CD14-positive monocyte (primary cell): ENCODE measurements at regions not wholly inside any gene's neighbourhood (a gene's known extent, or its start where the extent isn't known, plus 50 kb on each side); places are given as distances from the start of the nearest gene placed in this dataset.

Source experiments
- DNase-seq, 3 donors: peaks; one replicate each; pipeline ENCODE4 v3.0.0-alpha.2; 2011 to 2022
- H2AFZ ChIP-seq: 2 replicates; pipeline ENCODE4 v1.6.0; 2012; ENCODE audit warnings: mild to moderate bottlenecking, low read depth, low read length, inconsistent platforms; ENCODE audit not compliant: insufficient read depth, poor library complexity, severe bottlenecking
- H3K27ac ChIP-seq, 2 donors: 1 replicate in 1 of 2; 2 replicates in 1 of 2; pipeline ENCODE4 v1.5.1; 2012 to 2013; ENCODE audit warnings: low read length in 2 of 2, control low read depth in 1 of 2, inconsistent platforms in 1 of 2, low read depth in 1 of 2, mild to moderate bottlenecking in 1 of 2
- H3K27me3 ChIP-seq, 2 donors: one replicate each; pipeline versions ENCODE4 v1.6.0 to v1.6.1; 2011 to 2013; ENCODE audit warnings: low read length in 2 of 2; ENCODE audit not compliant: control insufficient read depth in 2 of 2, insufficient read depth in 2 of 2
- H3K36me3 ChIP-seq, 2 donors: replicated peaks in 1 of 2; 1 replicate in 1 of 2; 2 replicates in 1 of 2; pipeline versions ENCODE4 v1.5.1 to v1.6.1; 2012 to 2013; ENCODE audit warnings: low read length in 2 of 2, control low read depth in 1 of 2, inconsistent platforms in 1 of 2, mild to moderate bottlenecking in 1 of 2; ENCODE audit not compliant: insufficient read depth in 2 of 2, control insufficient read depth in 1 of 2
- H3K4me1 ChIP-seq, 2 donors: 1 replicate in 1 of 2; 2 replicates in 1 of 2; pipeline versions ENCODE4 v1.5.1 to v1.6.1; 2012 to 2013; ENCODE audit warnings: low read length in 2 of 2, control low read depth in 1 of 2, inconsistent platforms in 1 of 2, mild to moderate bottlenecking in 1 of 2, moderate library complexity in 1 of 2; ENCODE audit not compliant: insufficient read depth in 2 of 2, control insufficient read depth in 1 of 2
- H3K4me2 ChIP-seq: replicated peaks from 2 replicates; pipeline ENCODE3; 2012; ENCODE audit warnings: low read length, moderate library complexity, mild to moderate bottlenecking; ENCODE audit not compliant: poor library complexity, severe bottlenecking; ENCODE audit errors: extremely low read depth
- H3K4me3 ChIP-seq, 3 experiments: fragments of 200-600 bp in 1 of 3; sonication (generic) in 1 of 3; replicated peaks in 1 of 3; 1 replicate in 2 of 3; 2 replicates in 1 of 3; pipeline ENCODE4 v1.5.1; 2011 to 2013; ENCODE audit warnings: low read length in 3 of 3, mild to moderate bottlenecking in 3 of 3, control low read depth in 2 of 3, low read depth in 2 of 3, inconsistent platforms in 1 of 3, moderate library complexity in 1 of 3
- H3K79me2 ChIP-seq: 2 replicates; pipeline ENCODE4 v1.6.0; 2012; ENCODE audit warnings: mild to moderate bottlenecking, control low read depth, inconsistent platforms, low read length, moderate library complexity; ENCODE audit not compliant: insufficient read depth
- H3K9ac ChIP-seq: 2 replicates; pipeline ENCODE4 v1.6.0; 2017; ENCODE audit warnings: low read length, mild to moderate bottlenecking; ENCODE audit not compliant: insufficient read depth, poor library complexity, severe bottlenecking
- H3K9me3 ChIP-seq, 2 donors: replicated peaks in 1 of 2; 1 replicate in 1 of 2; 2 replicates in 1 of 2; pipeline versions ENCODE4 v1.5.1 to v1.6.1; 2012 to 2013; ENCODE audit warnings: low read length in 2 of 2, control low read depth in 1 of 2; ENCODE audit not compliant: control insufficient read depth in 1 of 2, insufficient read depth in 1 of 2
- H4K20me1 ChIP-seq: 2 replicates; pipeline ENCODE4 v1.6.0; 2012; ENCODE audit warnings: mild to moderate bottlenecking, low read length, control low read depth, moderate library complexity; ENCODE audit not compliant: insufficient read depth
- H3K27ac Mint-ChIP-seq, 7 donors: one replicate each; pipeline ENCODE4 v1.8.0; 2020; ENCODE audit warnings: mild to moderate bottlenecking in 7 of 7, mixed read lengths in 7 of 7, moderate library complexity in 6 of 7, inconsistent platforms in 2 of 7
- H3K27me3 Mint-ChIP-seq, 3 donors: one replicate each; pipeline ENCODE4 v1.8.0; 2021 to 2022; ENCODE audit warnings: low read depth in 3 of 3, mild to moderate bottlenecking in 3 of 3, mixed read lengths in 3 of 3, moderate library complexity in 3 of 3, inconsistent platforms in 1 of 3
- H3K36me3 Mint-ChIP-seq, 2 donors: one replicate each; pipeline ENCODE4 v1.8.0; 2020; ENCODE audit warnings: mixed read lengths in 2 of 2, inconsistent platforms in 1 of 2, mild to moderate bottlenecking in 1 of 2
- H3K4me1 Mint-ChIP-seq: one replicate; pipeline ENCODE4 v1.8.0; 2020; ENCODE audit warnings: mild to moderate bottlenecking, mixed read lengths
- H3K4me3 Mint-ChIP-seq, 2 donors: one replicate each; pipeline ENCODE4 v1.8.0; 2020; ENCODE audit warnings: mild to moderate bottlenecking in 2 of 2, mixed read lengths in 2 of 2, moderate library complexity in 1 of 2
- H3K9me3 Mint-ChIP-seq, 7 donors: one replicate each; pipeline ENCODE4 v1.8.0; 2020 to 2022; ENCODE audit warnings: mixed read lengths in 7 of 7, mild to moderate bottlenecking in 6 of 7, moderate library complexity in 6 of 7, inconsistent platforms in 2 of 7
- CTCF ChIP-seq: fragments of 200-600 bp; IDR thresholded peaks from one replicate; pipeline ENCODE4 v1.8.0; 2022; ENCODE audit warnings: antibody characterized with exemption, mild to moderate bottlenecking
- WGBS: methylation state at CpG from one replicate; pipeline ENCODE4 v1.1.5; 2013; ENCODE audit warnings: missing lambda C conversion rate; ENCODE audit not compliant: insufficient coverage; 5-methylcytosine and 5-hydroxymethylcytosine counted together
- intact Hi-C, 2 donors: fragments of 100-400 bp; cut with micrococcal nuclease; formaldehyde crosslinking; loops; one replicate each; pipeline versions ENCODE4 v1.15.0 to v1.15.1; 2023

DNA sequence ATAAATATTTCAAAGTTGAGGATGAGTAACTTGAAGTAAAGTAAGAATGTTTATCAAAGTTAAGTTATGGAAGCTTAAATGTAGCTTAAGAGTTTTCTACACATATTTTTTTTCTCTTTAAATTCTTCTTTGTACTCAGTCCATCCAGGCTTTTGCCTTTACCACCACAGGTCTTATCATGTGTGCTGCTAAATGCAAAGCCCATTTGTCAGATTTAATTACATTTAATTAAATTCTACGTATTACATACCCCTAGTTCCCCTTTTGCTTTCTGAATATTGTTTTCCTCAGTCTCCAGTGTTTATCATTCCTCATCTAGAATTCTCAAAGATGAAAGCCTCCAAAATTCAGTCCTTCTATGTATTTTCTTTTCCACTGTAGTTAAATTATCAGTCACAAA lies 1841.9 kb downstream of the EFNA5 start:
- H2AFZ ChIP-seq, result no peak overlapping the region
- no peaks in the 10 kb centered on the region for H3K79me2 ChIP-seq
- intact Hi-C loops, result no loop called here
- no peaks in the 10 kb centered on the region for H3K4me1 Mint-ChIP-seq
- no peaks in the 10 kb centered on the region for H4K20me1 ChIP-seq
- H3K27me3 ChIP-seq, result no peaks in the 10 kb centered on the region
- no peak overlapping the region for H3K4me3 Mint-ChIP-seq
- H3K4me3 ChIP-seq, result no peak overlapping the region
- H3K27ac Mint-ChIP-seq, result no peak overlapping the region
- no peaks in the 10 kb centered on the region for H3K36me3 ChIP-seq
- WGBS, result 67% methylated on average over 1 of the region's 1 CpG
- no peak overlapping the region for H3K27ac ChIP-seq
- H3K9me3 ChIP-seq, result no peaks in the 10 kb centered on the region
- no peak for DNase-seq
- no peak for TF ChIP-seq CTCF
- no peak overlapping the region for H3K4me2 ChIP-seq
- no peaks in the 10 kb centered on the region for H3K27me3 Mint-ChIP-seq
- no peaks in the 10 kb centered on the region for H3K4me1 ChIP-seq
- H3K9me3 Mint-ChIP-seq, result peaks cover 0 to 4% (median 0%) of the 10 kb centered on the region in 7 donors
- no peak overlapping the region for H3K9ac ChIP-seq
- H3K36me3 Mint-ChIP-seq, result no peaks in the 10 kb centered on the region

DNA sequence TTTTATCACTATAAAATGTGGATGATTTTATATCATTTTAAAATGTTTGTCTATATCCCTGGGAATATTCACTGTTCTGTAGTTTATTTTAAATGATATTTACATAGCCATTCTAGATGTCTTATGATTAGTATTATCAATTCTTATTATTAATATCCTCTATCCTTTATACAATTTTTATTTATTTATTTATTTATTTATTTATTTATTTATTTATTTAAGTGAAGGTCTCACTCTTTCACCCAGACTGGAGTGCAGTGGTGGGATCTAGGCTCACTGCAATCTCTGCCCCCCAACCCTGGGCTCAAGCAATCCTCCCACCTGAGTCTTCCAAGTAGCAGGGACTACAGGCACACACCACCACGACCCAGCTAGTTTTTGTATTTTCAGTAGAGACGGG lies 1848.9 kb downstream of the EFNA5 start:
- Histone ChIP-seq H3K79me2 (no peaks in the 10 kb centered on the region), H3K36me3 (no peaks in the 10 kb centered on the region), H3K4me1 (no peaks in the 10 kb centered on the region), H3K9ac (no peak overlapping the region), H3K4me2 (no peak overlapping the region), H3K27me3 (no peaks in the 10 kb centered on the region), H4K20me1 (no peaks in the 10 kb centered on the region), H2AFZ (no peak overlapping the region), H3K27ac (no peak overlapping the region), H3K9me3 (peaks cover 0 to 4% of the 10 kb centered on the region in 2 donors), H3K4me3 (no peak overlapping the region)
- intact Hi-C loops, result no loop called here
- Mint-ChIP-seq H3K4me3 (no peak overlapping the region), H3K9me3 (no peaks in the 10 kb centered on the region), H3K4me1 (no peaks in the 10 kb centered on the region), H3K36me3 (no peaks in the 10 kb centered on the region), H3K27ac (no peak overlapping the region), H3K27me3 (no peaks in the 10 kb centered on the region)
- DNase-seq, result no peak
- 57% methylated on average over 2 of the region's 2 CpGs for WGBS
- no peak for TF ChIP-seq CTCF
